ENCODE measurements at regions not wholly inside any gene's neighbourhood (a gene's known extent, or its start where the extent isn't known, plus 50 kb on each side); places are given as distances from the start of the nearest gene placed in this dataset.

DNA sequence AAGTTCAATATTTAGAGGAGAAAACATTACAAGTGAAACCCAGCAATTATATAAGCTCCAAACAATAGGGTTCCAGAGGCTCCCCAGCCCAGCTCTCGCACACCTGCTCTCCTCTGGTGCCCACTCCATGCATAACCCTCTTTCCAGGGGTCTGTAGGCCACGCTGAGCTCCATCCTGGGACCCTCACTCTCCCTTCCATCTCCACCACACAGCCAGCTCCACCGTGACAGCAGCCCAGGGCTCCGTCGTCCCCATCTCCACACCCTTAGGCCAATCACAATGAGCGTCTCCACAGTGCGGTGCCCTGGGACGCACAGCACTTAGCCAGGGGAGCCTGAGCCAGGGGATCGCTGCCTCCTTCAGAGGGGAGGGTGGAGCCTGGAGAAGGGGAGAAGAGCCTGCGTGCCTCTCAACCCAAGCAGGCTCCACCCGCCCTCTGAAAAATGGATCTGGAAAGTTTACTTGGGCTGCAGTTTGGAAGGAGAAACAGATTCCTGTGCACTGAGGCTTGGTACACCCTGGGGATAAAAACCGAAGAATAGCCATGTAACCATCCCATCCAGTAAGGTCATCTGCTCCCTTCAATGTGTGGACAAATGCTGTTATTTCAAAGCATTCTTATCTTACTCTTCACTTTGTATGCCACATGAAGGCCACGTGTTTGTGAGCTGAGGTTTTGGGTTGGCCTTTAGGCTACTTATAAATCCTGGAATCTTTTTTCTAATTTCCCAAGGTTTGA, 72.4 kb upstream of the GGTLC1 start:
- TF ChIP-seq POLR2A (IDR thresholded peaks at IDR 0.05; ENCODE audit: low read depth, low read length) (no peak), TAF1 (IDR thresholded peaks at IDR 0.05; ENCODE audit: borderline replicate concordance, low read depth, low read length) (no peak), POLR2AphosphoS5 (IDR thresholded peaks at IDR 0.05; ENCODE audit: low read depth, low read length) (no peak)
